HG03103 (cell line): ENCODE measurements at regions not wholly inside any gene's neighbourhood (a gene's known extent, or its start where the extent isn't known, plus 50 kb on each side); places are given as distances from the start of the nearest gene placed in this dataset.

Experiments
- ATAC-seq: cut with Tn5 transposase; IDR thresholded peaks from one replicate; pipeline ENCODE4 v1.9.1; 2021; ENCODE audit warnings: low read depth; ENCODE audit not compliant: unreplicated experiment

DNA sequence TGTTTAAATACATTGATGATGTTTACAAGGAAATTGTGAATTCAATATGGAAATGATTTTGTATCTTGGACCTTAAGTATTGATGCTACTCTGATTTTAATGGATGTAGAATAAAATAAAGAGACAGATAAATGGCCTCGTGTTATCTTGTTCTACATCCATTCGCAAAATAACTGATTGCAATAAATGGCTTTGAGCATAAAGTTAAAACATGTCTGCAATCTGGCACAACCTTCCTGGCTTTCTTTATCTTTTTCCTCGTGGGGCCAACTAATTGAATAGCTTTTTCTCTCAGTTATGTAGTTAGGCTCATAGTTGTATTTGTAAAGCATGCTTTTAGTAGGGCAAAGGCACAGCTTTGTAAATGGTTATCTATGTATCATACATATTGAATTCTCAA, 691.4 kb downstream of the CDH8 start:
- no peak for ATAC-seq

DNA sequence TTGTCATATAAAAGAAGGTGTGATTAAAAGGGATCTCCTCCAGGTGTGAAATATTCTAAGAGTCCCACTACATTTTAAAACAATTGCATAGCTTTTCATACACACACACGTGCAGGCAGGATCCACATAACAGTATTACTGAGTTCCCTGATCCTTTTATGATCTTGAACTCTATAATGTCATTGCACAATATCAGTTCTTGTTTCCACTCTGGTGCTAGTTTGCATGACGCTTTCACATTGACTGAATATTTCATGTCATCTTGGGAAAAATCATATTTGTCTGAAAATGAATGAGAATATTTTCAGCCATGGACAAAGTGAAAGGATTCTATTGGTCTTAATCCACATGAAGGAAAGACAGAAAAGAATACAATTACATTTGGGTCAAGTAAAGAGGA, 703.8 kb downstream of the CDH8 start:
- ATAC-seq, result no peak

DNA sequence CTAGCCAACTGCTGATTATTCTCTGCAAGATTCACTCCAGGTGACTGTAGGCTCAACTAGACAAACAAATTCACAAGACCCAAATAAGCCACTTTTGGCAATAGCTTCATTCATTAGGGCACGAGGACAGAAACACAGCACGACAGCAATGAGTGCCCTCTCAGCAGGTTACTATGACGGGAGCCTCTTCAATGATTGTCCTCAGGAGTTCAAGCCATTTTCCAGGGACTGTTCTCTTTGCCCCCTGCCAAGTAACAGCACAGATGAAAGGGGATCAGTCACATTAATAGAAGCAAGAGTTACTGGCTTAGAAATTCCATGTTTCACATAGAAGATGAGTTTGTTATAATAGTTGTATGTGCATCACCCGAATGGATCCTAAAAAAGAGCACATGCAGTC, 712.2 kb downstream of the CDH8 start:
- ATAC-seq, result no peak

DNA sequence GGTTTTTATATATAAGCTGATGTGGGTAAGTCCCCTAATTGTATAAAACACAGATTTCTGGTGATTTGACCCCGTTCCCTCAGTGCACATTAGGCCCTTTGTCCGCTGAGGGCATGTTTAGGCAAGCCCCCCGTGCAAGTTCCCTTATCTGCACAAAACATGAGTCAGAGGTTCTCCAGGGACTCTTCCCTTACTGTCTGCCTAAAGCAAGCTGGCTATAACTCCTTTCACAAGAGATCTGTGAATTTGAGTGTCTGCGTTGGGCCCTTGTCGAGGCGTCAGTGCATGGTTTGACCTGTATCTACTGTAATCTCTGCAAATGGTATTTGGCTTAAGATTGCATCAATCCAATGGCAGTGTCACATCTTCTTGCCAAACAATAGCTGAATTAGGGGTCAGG, 712.8 kb downstream of the CDH8 start:
- no peak for ATAC-seq

DNA sequence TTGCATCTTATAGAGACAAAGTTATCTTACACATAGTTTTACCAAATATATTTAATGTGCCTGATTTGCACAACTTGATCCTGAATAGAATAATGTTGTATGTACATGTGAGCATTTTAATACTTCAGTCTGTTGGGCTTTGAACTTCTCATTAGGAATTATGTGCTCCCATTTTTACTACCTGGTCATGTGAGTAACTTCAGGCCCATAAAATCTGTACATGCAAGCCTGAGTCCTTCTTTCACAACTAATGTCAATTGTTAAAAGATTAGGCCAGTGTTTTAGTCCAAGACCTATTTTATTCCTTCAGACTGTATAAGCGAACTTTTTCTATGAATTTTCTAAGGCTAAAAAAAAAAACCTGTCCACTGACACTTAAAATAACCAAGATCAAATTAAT, 715.4 kb downstream of the CDH8 start:
- no peak for ATAC-seq

DNA sequence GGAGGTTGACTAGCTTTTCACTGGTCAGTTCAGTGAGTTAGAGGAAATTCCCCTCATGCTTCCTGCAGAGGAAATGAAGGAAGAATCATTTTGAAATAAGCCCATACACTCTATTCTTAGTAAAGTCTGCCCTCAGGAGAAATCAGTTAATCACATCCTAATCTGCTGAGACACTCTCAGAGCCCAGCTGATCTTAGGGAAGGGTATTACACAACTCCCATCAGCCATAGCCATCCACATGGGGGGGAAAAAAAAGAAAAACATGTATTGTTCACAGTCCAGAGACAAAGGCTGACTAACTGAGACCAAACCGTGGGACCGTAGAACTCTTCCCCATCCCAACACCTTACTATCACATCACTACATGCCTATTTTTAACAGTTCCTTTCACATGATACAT, 722.3 kb downstream of the CDH8 start:
- no peak for ATAC-seq

DNA sequence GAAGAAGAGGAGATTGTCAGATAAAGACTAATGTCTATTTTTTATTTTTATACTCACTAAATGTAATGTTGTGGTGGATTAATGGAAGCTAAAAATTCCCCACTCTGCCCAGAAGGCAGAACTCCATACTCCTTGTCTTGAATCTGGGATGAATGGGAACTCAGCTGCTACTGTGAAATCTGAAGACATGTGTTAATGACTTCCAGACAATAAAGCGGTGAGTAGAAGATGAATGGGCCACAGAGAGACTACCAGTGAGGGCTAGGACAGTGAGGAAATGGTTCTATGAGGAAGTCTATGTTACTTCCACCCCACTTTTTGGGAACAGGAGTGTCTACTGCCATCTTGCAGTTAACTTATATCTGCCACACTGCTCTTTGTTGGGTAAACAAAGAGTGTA, 726.9 kb downstream of the CDH8 start:
- ATAC-seq, result no peak

DNA sequence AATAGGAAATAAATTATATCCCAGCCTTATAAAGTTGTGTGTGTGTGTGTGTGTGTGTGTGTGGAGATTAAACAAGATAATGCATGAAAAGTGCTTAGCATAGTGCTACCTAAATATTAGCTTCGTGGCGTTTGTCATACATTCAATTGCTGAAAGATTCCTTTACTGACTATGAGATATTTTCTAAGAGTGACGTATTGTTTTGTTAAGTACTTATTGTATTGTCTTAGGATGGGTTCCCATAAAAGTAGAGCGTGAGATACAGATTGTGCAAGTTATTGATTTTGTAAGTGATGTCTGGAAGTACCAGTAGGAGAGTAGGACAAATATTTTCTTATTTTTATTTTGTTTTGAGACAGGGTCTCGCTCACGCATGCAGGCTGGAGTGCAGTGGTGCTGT, 730.0 kb downstream of the CDH8 start:
- ATAC-seq, result no peak

DNA sequence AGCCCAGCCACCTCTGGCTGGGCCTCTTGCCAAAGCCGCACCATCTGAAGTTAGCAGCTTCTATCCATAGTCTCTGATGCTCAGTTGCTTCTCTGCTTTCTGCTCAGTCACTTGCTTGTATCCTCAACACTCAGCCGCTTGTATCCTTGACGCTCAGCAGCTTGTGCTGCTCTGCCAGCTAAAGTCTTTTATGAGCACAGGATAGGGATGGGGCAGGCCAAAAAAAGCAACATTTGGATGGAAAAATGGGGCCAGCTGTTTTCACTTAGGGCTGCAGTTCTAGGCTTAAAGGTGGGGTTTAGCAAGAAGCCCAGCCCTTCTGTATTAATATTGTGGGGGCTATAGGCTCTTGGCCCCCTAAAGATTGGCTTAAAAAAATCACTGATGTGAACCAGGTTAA, 739.4 kb downstream of the CDH8 start:
- ATAC-seq, result no peak

DNA sequence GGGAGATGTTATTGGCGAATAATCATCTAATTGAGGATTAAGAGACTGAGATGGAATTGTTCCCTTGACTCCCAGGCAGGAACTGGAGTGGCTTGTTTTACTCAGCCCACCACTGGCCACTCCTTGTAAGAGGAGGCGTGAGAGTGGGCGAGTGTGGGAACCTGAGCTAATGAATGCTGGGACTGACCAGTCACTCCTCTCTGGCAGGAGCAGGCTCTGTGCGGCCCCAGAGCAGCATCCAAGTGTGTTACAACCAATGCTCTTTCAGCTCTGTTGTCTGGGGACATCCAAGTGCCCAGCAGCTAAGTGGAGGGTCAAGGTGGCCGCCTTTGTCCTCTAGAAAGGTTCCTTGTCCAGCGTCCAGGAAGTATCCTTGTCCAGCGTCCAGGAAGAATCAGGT, 739.9 kb downstream of the CDH8 start:
- no peak for ATAC-seq

DNA sequence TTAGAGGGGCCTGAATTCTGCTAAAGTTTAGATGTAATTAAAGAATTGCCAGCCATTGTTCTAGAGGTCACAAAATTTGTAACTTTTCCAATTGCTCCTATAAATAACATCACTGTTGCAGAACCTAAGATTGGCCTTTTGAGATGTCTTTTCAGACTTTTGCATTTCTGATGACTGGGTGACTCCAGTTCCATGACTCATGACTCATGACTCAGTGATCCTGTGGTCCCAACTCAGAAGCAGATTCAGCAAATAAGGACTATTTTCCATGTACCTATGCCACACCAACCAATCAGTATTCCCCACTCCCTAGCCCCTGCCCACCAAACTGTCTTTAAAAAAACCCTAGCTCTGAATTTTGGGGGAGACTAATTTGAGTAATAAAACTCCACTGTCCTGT, 740.9 kb downstream of the CDH8 start:
- no peak for ATAC-seq

DNA sequence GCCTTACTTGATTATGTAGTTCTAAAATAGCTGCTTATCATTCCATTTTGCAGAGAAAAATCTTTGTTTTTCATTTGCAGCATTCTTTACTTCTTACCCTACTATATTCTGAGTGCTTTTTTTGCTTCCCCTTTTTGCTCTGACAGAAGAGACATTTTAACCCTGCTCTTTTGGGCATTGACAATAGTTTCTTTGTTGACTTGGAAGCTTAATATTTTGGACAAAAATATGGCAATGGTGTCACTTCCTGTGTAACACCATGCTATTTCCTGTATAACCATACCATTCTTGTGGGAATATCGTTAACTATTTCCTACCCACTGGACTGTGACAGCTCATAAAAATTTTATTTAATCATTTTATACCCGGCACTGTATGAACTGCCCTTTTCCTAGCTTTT, 747.1 kb downstream of the CDH8 start:
- no peak for ATAC-seq

DNA sequence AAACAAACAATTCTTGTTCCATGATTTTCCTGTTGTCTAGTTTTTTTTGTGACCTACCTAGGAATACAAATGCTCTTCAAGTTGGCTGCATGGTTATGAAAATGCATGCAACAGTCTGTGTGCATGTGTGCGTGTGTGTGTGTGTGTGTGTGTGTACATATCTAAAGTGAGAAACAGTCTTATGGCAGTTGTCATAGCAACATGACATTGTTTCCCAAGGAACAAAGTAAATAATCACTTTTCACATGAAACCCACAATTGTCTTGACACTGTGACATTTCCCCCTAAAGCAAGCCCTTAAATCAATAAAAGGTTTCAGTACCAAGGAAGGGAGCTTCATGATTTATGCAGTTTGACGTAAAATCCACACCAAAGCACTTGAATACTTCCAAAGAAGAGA, 758.4 kb downstream of the CDH8 start:
- no peak for ATAC-seq

DNA sequence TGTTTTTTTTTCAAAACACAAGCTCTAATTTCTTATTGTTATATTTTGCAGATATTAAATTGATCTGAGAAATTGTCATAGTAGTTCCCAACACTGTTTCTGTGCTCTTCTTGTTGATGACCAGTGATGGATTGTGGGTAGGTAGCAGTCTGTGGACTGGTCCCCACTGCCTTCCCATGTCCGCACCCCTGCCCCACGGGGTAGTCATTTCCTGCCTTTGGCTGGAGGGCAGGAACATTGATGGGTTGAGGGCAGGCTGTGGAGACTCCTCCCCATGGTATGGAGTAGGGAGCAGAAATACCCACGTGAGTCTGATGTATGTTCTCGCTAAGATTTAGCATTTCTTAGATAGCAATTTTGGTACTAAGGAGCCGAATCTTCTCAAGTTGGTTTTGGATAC, 762.0 kb downstream of the CDH8 start:
- ATAC-seq, result no peak

DNA sequence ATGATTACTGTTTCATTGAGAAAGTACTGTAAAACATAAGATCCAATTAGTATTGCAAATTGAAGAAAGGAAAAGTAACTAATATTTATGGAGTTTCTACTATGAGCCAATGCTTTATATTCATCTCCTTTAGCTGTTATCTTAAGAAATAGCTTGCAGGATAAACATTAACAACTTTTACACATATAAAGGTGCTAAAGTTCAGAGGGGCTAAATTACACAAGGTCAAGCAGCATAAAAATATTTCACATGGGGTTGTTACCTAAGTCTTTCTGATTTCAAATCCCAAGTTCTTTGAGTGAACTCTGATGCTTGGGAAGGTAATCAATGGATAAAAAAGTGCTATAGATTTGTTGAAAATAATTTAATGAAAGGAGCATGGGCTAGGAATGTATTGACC, 765.5 kb downstream of the CDH8 start:
- ATAC-seq, result no peak

DNA sequence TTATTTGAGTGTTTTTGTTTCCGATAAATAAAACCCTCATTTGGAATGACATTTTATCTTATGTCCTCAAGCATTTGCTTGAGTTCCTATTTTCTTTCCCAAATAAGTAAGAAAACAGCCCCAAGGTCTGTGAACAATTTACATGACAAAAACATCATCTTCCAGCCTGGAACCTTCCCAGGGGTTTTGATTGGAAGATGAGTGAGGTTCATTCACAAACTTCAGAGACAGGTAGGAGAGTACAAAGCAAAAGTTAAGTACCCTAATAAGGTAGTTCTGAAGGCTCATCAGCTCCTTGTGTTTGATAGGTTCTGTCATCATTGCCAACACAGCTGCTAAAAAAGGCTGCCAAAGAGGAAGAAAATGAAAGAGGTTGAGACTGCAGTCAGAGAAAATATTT, 772.8 kb downstream of the CDH8 start:
- no peak for ATAC-seq

DNA sequence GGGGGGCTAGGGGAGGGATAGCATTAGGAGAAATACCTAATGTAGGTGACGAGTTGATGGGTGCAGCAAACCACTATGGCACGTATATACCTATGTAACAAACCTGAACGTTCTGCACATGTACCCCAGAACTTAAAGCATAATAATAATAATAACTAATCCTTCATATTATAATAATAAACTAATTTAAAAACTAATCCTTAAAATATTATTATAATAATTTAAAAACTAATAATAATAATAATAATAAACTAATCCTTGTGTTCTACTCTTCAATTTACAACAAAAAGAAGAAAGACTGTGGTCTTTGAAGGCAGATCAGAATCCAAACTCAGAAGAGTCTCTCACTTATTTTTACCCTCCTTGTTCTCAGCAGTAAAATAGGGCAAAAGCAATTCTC, 774.9 kb downstream of the CDH8 start:
- no peak for ATAC-seq

DNA sequence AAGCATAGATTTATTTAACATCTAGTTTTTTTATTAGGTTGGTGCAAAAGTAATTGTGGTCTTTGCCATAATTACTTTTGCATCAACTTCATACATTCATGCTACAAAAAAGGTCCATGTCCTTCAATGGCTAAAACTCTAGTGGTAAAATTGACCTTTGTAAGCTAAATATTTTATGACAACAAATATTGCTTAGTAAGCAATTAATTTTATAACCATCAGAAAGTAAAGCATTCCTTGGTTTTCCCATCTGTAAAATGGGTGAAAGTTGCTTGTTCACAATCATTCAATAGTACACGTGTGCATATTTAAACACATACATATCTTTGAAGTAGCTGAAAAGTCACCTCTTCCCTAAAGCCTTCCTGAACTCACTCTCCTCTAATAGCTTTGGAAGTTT, 789.6 kb downstream of the CDH8 start:
- no peak for ATAC-seq

DNA sequence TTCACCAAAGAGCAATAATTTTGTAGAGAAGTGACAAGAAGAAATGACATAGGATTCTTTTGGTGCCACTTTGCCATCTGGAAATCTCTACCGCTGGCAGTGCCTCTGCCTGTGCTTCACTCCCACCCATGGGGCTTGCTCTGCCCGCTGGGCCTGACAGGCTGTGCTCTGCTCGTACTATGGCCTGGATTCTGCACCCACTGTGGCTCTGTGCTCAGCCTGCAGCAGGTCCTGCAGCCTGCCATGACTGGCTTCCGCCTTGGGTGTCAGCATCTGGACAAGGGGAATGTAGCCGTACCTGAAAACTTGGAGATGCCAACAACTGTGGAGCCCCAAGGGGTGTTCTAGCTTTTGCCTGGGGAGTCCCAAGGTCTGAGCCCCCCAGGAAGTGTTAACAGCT, 792.3 kb downstream of the CDH8 start:
- ATAC-seq, result no peak

DNA sequence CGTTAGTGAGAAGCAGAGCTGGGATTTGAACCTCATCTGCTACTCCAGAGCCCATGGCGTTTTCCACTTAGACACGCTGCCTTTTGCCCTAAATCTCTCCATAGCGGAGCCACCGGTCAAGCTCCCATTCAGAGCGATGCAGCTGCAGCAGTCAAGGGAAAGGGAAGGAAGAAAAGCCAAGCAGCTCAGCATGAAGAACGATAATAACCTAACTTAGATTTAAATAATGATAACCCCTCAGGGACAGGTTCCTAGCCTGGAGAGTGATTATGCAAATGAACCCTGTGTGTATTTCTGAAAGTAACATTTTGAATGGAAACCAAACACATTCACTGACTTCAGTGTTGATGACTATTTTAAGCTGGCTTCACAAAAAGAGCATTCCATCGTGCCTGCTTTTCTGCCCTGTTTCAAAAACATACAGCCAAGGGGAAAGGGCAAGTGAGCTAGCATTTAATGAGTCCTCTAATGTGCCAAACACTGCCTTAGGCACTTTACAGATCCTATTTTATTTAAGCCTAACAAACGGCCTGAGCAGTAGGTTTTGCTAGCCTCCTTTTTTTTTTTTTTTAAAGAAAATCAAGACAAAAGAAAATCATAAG, 798.3 kb downstream of the CDH8 start:
- no peak for ATAC-seq

DNA sequence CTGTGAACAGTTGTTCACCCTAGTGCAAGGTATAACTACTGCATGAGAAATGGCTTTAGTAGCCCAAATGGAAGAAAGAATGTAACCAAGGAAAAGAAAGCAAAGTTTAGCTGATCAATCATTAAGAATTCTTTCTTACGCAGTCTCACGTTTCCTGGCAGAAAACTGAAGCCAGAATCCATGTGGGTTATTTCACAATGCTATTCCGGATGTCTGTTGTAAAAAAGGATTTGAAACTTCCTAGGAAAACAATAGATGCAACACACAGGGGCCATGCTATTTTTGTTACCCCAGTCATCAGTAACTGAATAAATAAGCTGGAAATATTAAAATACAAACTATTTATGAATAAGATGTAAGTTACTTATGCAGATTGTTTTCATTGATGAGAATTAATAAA, 802.5 kb downstream of the CDH8 start:
- ATAC-seq, result no peak

DNA sequence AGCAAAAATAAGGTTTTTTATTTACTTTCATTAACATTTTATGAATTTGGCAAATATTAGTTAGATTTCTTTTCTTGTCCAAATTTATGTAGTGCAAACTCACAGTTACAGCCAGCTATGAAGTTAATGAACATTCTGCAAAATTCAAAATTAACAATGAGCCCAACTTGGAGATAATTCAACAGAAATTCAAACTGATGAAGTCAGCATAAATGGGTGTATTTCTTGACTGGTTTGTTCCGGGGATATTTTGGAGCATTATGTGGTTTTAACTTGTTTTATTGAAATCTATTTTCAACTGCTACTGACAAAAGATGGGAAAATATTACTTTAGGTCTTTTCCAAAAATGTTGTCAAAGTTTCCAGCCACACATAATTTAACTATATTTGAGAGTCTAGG, 807.9 kb downstream of the CDH8 start:
- no peak for ATAC-seq

DNA sequence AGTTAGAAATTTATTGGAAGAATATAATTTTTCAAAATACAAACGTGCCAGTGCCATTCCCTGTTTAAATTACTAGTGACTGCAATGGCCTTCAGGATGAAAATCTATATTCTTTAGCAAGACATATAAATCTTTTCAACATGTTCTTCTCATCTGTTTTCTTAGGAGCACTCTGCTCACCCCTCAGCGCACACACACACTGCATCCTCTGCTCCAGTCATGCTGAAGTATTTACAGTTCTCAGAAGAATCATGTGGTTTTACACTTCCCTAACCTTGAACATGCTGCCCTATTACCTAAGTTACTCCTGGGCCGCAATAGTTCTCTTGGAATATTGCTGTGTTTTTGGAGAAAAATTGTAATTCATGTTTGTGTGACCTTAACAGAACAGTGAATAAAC, 820.6 kb downstream of the CDH8 start:
- ATAC-seq, result no peak
